GM19467 (cell line): ENCODE measurements at regions not wholly inside any gene's neighbourhood (a gene's known extent, or its start where the extent isn't known, plus 50 kb on each side); places are given as distances from the start of the nearest gene placed in this dataset.
"Not testable (repeated sequence)": the region's sequence is repeated elsewhere in the genome, so short reads cannot be mapped to it uniquely, and the experiment has no call there.

ENCODE experiments used
- ATAC-seq: cut with Tn5 transposase; IDR thresholded peaks from one replicate; pipeline ENCODE4 v1.9.1; 2021; ENCODE audit warnings: mild to moderate bottlenecking, moderate library complexity; ENCODE audit not compliant: unreplicated experiment

DNA sequence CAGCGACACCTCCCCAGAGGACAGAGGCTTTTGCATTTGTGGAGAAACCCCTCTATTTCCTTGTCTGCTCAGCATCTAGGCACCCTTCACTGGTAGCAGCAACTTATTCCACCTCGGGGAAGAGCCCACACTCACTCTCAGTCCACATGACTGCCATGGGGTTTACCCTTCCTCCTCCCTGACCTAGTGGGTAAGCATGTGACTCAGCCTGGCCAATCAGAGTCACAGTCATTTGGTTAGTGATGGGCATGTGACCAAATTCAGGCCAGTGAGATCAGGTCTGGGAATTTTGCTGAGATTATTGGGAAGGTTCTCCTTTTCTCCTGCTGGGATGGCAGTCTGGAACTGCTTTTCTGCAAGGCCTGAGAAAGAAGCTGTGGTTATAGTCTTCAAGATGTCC, 145.7 kb upstream of the PHACTR3 start:
- ATAC-seq = no peak

DNA sequence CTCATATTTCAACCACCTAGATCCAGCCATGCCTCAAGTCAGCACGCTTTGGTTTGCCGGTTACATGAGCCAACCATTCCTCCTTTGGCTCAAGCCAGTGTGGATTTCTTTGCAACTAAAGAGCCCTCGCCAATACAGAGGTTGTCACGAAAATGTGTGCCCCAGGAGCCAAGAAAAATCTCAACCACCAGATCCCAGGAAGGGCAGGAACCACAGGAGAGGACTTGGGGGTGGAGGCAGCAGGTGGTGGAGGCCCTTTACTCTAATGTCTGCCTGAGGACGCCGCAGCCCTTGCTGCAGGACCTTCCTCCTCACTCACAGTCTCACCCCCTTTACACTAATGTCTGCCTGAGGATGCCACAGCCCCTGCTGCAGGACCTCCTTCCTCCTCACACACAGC, 144.8 kb upstream of the PHACTR3 start:
- no peak for ATAC-seq

DNA sequence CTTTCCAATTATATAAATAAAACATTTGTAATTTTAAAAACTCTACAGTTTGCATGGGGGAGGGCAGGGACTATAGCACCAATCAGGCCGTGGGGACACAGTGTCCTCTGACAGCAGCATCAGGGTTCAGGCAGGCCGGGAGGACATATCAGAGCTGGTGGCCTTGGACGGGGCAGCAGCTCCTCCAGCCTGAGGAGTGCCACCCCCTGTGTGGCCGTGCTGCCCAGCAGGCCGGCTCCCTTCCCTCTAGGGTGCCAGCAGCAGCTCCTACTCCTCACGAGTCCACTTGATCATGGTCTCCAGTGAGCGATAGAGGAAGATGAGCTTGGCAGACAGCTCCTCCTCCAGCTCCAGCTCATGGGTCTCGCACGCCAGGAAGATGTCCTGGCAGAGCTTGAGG, 144.0 kb upstream of the PHACTR3 start:
- ATAC-seq = no peak

DNA sequence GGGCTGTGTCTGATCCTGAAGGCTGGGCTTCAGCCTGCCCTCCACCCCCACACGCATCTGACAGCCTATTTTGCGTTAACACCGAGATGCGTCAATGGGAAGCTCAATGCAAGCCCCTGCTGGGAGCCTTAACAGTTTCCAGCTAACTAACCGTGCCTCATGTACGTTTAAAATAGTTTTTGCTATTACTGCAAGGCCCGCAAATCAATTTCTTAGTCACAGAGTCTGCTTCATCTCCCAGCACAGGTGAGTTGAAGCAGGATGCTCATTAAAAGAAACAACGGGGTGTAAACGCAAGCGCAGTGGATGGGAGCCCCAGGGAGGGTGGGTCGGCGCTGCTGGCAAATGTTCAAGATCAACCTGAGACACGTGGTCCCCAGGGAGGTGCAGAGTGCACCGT, 142.8 kb upstream of the PHACTR3 start:
- no peak for ATAC-seq

DNA sequence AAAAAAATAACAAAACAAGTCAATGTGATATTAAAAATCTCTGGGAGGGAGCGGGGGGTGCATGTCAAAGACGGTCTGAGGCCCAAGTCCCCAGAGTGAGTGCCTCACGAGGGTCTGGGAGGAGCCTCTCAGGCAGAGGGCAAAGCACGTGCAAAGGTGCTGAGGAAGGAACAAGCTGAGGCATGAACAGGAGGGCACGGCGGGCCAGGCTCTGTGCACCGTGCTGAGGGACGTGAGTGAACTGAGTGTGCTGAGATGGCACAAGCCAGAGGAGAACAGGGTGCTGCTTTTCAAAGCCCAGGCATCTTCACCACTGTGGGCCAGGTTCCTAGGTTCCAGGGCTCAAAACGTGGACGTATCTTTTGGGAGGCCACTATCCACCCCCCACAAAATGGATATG, 142.1 kb upstream of the PHACTR3 start:
- no peak for ATAC-seq

DNA sequence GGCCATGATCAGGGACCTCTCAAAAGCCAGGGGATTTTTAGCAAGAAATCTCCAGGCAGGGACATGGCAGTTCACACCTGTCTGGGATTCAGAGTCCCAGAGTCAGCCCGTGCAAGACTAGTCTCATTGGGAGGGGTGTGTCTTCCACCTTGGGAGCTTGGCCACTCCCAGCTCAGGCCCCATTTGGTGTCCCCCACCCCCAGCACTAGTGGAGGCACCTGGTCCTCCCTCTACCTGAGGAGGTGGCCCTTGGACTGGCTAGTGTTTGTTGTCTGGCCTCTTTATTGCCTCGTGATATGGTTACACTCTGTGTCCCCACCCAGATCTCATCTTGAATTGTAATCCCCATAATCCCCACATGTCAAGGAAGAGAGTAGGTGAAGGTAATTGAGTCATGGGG, 140.8 kb upstream of the PHACTR3 start:
- no peak for ATAC-seq

DNA sequence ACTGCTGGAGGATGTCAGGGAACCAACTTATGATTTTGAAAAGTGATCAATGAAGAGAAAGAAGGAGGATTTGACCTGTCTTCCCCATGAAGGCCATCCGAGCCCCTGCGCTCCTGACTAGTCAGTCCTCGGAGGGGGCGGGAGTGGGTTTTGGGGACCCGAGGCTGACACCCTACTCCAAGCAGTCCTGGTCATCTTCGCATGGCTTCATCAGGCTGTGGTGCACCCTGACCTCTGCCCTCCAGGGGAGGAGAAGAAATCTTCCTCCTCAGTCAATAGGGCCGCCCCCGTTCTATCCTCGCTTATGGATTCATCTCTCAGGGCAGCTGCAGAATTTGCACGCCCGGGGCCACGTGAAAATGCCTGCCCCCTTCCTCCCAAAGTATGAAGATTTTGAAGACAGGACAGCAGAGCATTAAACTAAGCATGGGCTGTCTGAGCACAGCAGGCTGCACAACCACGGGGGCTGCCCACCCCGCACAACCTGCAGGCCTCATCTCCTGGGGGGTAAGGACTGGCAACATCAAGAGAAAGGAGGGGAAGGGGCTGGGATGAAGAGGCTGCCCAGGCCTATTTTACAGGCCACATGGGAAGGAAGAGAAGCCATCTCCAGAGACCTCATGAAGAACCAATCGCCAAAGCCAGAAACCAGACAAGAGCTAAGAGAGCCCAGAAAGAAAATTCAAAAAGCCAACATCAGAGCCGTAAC, 138.1 kb upstream of the PHACTR3 start:
- no peak for ATAC-seq

DNA sequence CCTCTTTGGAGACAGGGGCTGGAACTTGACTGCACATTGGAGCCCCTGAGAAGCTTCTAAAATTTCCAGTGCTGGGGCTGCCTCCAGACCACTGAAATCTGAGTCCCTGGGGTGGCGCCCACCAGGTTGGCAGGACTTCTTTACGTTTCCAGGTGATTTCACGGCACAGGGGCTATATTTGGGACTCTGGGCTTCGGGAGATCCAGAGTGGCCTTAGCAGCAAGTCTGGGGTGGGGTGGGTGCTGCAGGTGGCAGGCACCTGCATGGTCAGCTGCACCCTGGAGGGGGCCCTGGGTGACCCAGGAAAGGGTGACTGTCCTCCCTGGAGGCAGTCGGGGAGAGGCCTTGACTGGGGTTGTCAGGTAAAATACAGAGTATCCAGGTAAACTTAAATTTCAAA, 135.5 kb upstream of the PHACTR3 start:
- no peak for ATAC-seq

DNA sequence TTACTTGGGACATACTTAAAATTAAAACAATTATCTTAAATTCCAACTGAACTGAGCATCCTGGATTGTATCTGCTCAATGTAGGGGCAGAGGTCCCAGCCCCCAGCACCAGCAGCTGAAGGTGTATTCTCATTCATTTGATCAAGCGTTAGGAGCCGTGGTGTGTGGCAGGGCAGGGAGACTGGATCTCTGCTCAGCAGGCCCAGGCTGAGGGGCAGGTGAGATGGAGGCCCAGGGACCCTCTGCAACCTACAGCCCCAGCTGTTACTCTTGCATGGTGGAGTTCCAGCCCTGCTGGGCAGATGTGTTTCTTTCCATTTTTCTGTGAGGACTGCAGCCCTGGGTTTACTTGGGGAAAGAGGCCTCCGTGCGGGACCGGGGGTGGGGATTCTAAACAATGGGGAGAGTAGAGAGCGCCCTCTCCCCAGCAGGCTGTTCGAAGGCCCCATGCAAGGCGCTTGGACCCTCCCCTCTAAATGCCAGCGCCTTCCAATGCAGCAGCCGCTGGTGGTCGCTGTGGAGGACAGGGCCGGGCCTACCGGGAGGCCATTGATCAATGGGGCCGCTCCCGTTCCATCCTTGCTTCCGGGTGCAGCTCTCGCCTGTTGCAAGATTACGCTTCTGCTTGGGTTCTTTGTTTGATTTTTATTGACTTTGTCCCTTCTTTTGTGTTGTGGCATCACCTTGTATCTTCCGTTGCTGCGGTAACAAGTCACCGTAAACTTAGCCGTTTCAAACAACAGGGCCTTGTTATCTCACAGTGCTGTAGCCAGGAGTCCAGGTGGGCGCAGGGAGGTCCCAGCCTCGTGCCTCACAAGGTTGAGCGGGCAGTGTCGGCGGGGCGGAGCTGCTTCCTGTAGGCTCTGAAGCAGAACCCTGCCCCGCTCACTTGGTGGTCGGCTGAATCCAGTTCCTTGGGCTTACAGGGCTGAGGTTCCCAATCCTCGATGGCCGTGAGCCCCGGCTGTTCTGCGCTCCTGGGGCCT, 134.8 kb upstream of the PHACTR3 start:
- ATAC-seq = no peak

DNA sequence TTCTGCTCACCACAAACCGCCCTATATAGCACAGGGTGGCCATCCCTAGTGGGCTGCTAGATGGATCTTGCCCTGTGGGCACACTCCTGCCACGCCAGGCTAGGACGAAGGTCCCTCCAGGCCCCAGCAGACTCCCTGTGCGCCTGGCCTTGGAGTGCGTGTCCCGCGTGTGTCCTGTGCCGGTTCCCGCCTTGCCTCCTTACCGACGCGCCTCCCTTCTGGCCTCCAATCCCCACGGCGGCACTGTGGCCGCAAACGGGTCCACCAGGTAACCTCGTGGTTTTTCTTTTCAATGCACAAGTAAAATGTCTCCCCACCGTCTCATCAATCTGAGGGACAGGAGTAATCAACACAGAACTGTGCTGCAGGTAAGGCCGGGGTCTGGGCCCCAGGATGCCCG, 133.8 kb upstream of the PHACTR3 start:
- ATAC-seq = no peak

DNA sequence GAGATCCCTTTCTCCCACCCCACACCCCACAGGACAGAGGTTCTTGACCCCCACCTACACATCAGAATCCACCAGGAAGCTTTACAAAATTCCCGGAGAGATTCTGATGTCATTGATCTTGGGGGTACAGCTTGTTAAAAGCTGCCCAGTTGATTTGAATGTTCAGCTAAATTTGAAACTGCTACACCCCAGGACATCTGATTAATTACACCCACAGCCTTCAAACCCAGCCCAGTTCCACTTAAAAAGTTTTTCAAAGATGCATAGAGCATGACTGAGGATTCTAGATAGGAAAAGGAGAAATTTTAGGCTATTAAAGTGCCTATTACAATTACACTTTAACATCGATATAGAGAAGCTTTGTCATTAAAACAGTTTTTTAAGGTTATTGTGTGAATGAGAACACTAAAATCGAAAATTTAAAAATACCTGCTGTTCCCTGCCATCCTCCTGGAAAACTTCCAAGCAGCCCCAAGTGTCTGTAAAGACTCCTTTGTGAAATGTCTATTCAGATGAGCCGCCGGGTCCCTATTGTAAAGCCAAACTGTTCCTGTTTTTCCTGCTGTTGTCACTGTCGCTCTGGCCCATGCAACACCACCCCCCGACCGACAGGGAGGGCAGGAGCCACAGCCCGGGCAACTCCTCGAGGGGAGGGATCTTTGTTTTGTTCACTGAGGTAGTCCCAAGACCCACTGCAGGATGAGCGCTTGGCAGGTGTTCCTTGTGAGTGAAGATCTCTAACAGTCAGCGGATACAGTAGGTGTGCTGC, 132.5 kb upstream of the PHACTR3 start:
- no peak for ATAC-seq

DNA sequence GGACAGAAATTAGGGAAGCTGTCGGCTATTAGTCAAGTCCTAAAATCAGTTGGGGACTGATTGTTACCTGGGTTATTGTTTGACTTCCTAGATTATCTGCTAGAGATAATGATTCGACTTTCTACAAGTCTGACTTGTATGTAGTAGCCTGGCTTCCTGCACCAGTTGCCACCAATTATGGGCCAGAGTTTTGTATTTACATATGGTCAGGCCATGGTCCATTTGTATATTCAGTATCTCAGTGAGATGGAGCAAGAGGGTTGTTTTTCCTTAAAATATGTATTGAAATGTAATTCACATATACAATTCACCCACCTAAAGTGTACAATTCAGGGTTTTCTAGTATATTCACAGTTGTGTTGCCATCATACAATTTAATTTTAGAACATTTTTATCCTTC, 130.6 kb upstream of the PHACTR3 start:
- no peak for ATAC-seq

DNA sequence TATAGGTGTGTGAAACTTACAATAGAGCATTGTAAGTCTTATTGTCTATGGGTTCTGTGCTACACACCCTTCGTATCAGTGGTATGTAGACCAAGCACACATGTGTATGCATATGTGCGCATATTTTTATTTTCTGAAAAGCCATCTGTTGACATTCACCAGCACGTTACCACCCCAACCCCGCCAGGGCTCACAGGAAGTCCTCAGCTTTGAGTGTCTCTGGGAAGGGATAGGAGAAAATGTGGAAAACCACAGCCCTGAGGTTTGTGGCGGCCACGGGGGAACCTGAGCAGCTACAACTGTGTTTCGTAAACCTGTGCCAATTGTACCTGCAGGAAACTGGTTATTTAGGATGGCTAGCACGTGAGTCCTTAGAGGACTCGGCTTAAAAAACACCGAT, 123.3 kb upstream of the PHACTR3 start:
- ATAC-seq = no peak

DNA sequence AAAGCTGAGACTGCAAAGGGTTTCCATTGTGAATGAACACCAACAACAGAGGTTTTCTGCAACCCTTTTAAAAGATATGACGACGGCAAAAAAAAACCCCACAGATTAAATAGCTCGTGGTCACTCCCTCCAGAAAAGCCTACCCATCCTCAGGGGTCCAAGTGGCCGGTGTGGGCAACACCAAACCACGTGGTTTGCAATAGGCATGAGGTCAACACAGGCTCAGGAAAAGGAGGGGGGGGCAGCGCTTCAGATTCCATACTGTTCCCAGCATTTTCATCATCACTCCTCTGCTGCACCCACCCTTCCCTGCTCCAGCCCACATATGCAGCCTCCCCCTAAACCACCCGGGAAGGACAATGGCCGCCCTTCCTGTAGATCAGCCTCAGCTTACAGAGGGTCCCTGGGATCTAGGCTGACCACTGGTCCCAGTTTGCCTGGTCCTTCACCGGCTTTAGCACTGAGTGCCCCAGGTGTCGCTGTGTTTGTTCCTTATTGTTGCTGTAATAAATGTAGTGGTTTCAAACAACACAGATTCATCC, 122.8 kb upstream of the PHACTR3 start:
- ATAC-seq = no peak

DNA sequence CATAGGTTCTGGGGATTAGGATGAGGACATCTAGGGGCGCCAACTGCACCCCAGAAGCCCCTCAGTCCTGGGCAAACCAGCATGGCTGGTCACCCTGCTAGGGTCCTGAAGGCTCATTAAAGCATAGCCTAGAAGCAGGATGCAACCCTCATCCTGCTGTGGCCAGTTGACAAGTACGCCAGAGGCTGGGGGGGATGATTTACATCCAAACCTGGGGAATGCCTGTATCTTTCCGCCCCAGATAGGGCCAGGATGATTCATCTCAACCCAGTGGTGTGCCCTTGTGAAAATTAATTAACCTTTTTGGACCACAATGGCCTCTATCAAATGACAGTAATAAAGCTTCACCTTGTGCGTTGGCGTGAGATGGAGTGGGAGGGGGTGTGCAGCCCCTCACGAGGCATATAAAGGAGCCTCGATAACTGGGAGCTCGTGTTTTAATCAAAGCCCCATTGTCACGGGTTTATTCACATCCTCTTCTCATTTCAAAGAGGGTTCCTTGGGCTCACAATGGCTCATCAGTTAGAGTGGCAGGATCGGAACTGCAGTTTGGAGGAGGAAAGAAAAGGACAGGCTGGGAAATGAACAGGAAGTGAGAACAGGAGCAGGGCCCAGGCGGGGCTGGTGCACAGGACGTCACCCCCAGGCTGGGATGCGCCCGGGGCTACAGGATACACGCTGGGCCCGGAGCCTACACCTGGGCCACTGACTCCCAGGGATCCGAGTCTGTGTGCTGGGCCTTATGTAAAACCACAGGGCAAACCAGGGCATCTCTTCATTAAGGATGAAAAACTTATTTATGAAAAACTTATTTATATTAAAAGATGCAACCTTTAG, 121.8 kb upstream of the PHACTR3 start:
- no peak for ATAC-seq

DNA sequence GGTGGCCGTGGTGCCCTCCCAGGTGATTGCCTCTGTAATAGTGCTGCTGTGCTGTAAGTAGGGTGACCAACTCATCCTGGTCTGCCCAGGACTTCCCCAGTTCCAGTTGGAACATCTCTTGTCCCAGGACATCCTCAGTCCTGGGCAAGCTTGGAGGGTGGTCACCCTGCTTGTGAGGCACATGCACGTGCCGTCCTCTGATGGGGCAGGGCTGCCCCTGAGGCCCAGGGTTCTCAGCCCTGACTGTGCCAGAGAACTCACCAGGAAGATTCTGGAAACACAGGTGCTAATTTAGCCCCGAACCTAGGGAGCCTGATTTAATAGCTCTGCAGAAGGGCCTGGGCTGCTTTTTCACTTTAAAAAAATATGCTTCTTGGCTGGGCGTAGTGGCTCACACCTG, 120.9 kb upstream of the PHACTR3 start:
- no peak for ATAC-seq

DNA sequence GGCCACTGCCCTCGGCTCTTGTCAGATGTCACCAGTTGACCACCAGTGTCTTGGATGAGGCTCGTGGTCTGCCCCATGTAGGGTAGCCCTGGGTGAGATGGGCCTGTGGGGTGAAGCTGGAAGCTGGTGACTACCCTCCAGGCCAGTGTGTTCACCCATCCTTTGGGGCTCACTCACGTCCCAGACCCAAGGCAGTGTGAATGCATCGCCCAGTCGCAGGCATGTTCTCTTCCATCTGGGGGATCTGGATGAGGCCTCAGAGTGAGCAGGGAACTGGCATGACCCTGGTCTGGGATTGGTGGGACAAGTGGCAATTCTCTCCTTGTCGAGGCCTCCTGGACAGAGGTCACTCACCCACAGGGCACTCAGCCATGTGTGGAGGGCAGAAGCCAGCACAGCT, 120.1 kb upstream of the PHACTR3 start:
- ATAC-seq = no peak

DNA sequence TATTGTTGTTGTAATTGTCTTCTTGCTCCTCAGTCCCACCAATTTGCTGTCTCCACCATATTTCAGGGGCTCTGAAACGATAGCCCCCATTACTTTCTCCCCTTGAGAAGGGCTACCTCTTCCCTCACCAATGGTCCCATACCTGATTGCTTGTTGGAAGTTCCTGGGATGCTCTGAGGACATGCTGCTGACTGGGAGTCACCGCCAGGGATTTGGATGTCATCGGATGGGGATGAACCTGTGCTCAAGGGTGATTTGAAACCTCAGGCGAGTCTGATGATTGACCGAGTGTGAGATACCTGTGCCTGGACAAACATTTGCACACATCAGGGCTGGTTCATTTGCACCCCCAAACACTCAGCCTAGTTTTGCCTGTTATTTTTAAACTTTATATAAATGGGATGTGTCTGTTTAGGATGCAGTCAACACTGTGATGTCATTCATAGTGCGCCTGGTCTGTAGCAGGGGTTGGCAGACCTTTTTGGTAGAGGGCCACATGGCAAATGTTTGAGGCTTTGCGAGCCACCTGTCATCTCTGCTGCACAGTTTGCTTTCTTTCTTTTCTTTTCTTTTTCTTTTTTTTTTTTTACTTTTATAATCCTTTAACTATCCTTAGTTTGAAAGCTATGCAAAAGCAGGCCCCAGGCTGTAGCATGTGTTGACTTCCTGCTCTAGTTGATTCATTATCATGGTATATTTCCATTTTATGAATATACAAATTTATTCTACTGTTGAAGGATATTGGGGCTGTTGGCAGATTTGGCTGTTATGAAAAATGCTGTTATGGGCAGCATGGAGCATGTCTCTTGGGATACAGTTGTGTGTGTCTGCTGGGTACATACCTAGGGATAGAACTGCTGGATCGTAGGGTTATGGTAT, 118.5 kb upstream of the PHACTR3 start:
- ATAC-seq = no peak

DNA sequence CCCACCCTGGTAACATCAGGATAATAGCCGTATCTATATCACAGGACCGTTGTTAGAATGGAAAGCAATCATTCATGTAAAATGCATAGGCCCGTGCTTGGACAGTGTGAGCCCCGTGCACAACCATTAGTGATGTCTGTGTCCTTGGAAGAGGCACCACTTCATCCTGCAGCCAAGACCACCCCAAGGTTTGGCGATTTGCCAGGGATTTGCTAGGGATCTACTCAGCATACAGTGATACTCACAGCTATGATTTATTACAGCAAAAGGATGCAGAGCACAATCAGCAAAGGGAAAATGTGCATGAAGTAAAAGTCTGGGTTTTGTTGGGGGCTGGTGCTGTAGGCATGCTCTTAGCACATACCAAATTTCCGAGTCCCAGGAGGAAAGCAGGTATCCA, 115.9 kb upstream of the PHACTR3 start:
- not testable (repeated sequence) for ATAC-seq
